ENCODE measurements at regions not wholly inside any gene's neighbourhood (a gene's known extent, or its start where the extent isn't known, plus 50 kb on each side); places are given as distances from the start of the nearest gene placed in this dataset.

GRCh38 chr20:22460231-22460630 lies 124.1 kb downstream of the FOXA2 start:
- no peaks in the 10 kb centered on the region for H3K27me3 ChIP-seq (ENCODE audit: insufficient read depth, poor library complexity, severe bottlenecking)
- H3K27ac ChIP-seq (replicated peaks): no peak overlapping the region
- TF ChIP-seq POLR2AphosphoS5 (IDR thresholded peaks at IDR 0.05; ENCODE audit: low read depth) (no peak), REST (IDR thresholded peaks at IDR 0.05; ENCODE audit: insufficient replicate concordance, low read depth) (no peak), SPI1 (IDR thresholded peaks at IDR 0.05; ENCODE audit: borderline replicate concordance, low read depth) (no peak), CTCF (IDR thresholded peaks at IDR 0.05; ENCODE audit: insufficient read depth, low read length) (no peak), GABPA (IDR thresholded peaks at IDR 0.05; ENCODE audit: low read depth) (no peak)
- DNase-seq (ENCODE audit: low read depth in 1 of 2, low spot score in 1 of 2): no peak
- no peak overlapping the region for H3K4me3 ChIP-seq (replicated peaks; ENCODE audit: insufficient read depth, low read length)

GRCh38 chr20:22459754-22460153 lies 124.6 kb downstream of the FOXA2 start:
- TF ChIP-seq REST (IDR thresholded peaks at IDR 0.05; ENCODE audit: insufficient replicate concordance, low read depth) (no peak), CTCF (IDR thresholded peaks at IDR 0.05; ENCODE audit: insufficient read depth, low read length) (no peak), SPI1 (IDR thresholded peaks at IDR 0.05; ENCODE audit: borderline replicate concordance, low read depth) (no peak), GABPA (IDR thresholded peaks at IDR 0.05; ENCODE audit: low read depth) (no peak), POLR2AphosphoS5 (IDR thresholded peaks at IDR 0.05; ENCODE audit: low read depth) (no peak)
- DNase-seq (ENCODE audit: low read depth in 1 of 2, low spot score in 1 of 2): no peak
- Histone ChIP-seq H3K4me3 (replicated peaks; ENCODE audit: insufficient read depth, low read length) (no peak overlapping the region), H3K27ac (replicated peaks) (no peak overlapping the region), H3K27me3 (ENCODE audit: insufficient read depth, poor library complexity, severe bottlenecking) (no peaks in the 10 kb centered on the region)

GRCh38 chr20:22456109-22456508 lies 128.3 kb downstream of the FOXA2 start:
- Histone ChIP-seq H3K27me3 (ENCODE audit: insufficient read depth, poor library complexity, severe bottlenecking) (peaks cover 4% of the 10 kb centered on the region), H3K27ac (replicated peaks) (no peak overlapping the region), H3K4me3 (replicated peaks; ENCODE audit: insufficient read depth, low read length) (no peak overlapping the region)
- no peak for DNase-seq (ENCODE audit: low read depth in 1 of 2, low spot score in 1 of 2)
- TF ChIP-seq SPI1 (IDR thresholded peaks at IDR 0.05; ENCODE audit: borderline replicate concordance, low read depth) (no peak), CTCF (IDR thresholded peaks at IDR 0.05; ENCODE audit: insufficient read depth, low read length) (no peak), REST (IDR thresholded peaks at IDR 0.05; ENCODE audit: insufficient replicate concordance, low read depth) (no peak), POLR2AphosphoS5 (IDR thresholded peaks at IDR 0.05; ENCODE audit: low read depth) (no peak), GABPA (IDR thresholded peaks at IDR 0.05; ENCODE audit: low read depth) (no peak)

All from HL-60 (cell line).